Activated CD4-positive, alpha-beta T cell treated with anti-CD3 and anti-CD28 coated beads, Interleukin-2, amount 50 U/mL, for 4 hours (primary cell): ENCODE measurements at regions not wholly inside any gene's neighbourhood (a gene's known extent, or its start where the extent isn't known, plus 50 kb on each side); places are given as distances from the start of the nearest gene placed in this dataset.
"Not testable (repeated sequence)": the region's sequence is repeated elsewhere in the genome, so short reads cannot be mapped to it uniquely, and the experiment has no call there.

Source experiments
- DNase-seq, 2 experiments: peaks; one replicate each; pipeline ENCODE4 v3.0.0-alpha.2; 2020

GRCh38 chr22:48718818-48719500, 1108.7 kb downstream of the BRD1 start:
- DNase-seq: no peak

DNA sequence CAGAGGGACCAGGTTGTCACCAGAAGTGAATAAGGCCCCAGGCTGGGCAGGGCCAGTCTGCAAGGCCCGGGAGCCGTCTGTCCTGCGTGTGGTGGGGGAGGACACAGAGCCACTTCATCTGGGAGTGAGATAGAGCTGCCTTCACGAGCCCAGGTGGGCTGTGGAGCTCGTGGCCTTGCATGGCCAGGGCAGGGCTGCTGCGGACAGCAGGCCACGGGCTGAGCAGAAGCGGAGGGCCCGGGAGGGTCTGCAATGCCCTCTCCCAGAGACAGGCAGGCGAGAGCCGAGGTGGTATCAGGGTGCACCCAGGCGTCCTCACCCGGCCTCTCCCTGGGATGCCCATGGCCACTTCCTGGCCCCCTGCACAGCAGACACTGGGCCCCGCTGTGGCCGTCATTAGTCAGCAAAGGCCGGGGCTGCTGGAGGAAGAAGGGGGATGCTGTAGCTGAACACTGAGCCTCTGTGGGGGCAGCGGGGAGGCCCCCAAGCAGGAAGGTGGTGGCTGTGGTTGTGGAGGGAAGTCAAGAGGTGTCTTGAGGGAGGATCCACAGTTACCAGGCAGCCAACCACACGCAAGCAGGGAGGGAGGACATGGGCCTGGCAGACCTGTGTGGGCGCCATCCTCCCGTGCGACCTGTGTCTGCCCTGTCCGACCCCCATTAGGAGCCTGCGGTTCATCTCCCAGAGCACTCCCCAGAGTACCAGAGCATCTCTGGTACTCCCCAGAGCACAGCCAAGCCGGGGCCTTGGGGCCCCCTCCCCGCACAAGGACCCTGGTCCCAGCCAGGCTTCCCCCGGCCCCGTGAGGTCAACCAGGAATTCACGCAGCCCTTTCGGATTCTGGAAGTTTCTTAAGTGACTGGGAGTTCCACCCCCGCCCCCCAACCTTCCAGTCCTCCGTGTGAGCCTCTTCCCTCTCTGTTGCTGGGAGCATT, 1109.5 kb downstream of the BRD1 start:
- no peak for DNase-seq

DNA sequence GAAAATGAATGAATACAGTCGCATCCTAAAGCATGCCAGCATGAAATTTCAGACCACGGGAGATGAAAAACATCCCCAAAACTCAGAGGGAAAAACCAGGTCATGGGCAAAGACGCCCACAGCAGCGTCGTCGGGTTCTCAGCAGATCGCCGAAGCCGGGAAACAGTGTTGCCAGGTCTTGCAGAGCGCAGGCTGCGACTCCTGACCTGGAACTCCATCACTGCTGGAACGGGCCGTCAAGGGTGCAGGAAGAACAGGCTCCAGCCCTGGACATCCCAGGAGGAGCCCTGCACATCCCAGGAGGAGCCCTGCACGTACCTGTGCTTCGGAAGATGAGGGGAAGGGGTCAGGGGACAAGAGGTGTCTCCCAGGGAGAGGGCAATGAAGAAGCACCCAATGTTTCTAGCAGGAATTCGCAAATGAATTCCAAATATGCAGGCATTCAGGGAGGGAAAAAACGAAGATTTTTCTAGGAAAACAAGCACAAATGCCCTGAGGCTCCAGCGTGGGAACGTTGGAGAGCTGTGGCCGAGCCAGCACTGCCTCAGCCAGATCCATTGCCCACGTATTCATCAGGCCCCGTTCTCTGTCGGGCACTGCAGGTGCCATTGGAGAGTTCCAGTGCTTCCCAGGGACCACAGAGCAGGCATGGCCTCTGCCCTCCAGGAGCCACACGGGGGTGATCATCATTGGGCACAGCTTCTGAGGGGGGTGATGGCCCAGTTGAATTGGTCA, 1110.4 kb downstream of the BRD1 start:
- no peak for DNase-seq

GRCh38 chr22:48716154-48716553, 1111.5 kb downstream of the BRD1 start:
- DNase-seq: not testable (repeated sequence)

DNA sequence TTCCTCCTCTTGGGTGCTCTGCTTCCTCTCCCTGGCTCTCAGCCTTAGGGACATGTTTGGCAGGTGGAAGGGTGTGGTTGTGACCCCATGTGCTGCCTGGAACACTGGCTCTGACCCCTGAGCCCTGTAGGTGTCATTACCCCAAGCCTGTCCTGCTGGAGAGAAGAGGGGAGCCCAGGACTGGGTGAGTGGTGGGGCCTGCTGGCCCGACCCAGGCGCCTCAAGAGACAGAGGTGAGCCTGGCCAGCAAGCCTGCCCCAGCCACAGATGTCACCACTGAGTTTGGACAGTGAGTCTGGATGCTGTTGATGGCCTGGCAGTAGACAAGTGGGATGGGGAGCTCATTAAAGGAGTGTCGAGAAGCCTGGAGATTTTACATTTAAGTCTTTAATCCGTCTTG, 1112.2 kb downstream of the BRD1 start:
- DNase-seq: no peak

DNA sequence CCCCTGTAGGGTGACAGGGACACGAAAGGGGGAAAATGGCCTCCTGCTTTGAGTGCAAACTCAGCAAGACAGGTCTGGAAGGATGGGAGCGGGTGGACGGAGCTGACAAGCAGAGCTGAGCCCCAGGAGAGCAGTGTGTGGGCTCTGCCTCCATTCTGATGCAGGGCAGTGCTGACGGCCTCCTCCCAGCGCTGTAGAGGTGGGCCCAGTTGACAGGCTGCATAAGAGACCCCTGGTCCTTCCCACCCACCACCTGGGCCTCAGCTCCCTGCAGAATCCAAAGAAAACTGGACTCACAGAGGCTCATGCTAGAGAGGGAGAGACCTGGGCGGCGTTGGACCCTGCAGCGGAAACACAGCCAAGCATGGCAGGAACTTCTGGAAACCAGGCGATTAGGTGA, 1113.4 kb downstream of the BRD1 start:
- no peak for DNase-seq

GRCh38 chr22:48713272-48714205, 1114.1 kb downstream of the BRD1 start:
- no peak for DNase-seq

- no peak for DNase-seq
Observed at GRCh38 chr22:48712558-48713271, 1115.0 kb downstream of the BRD1 start.

- DNase-seq: no peak
Observed at GRCh38 chr22:48711669-48712068, 1116.0 kb downstream of the BRD1 start.

- no peak for DNase-seq
Observed at GRCh38 chr22:48711031-48711431, 1116.6 kb downstream of the BRD1 start.

DNA sequence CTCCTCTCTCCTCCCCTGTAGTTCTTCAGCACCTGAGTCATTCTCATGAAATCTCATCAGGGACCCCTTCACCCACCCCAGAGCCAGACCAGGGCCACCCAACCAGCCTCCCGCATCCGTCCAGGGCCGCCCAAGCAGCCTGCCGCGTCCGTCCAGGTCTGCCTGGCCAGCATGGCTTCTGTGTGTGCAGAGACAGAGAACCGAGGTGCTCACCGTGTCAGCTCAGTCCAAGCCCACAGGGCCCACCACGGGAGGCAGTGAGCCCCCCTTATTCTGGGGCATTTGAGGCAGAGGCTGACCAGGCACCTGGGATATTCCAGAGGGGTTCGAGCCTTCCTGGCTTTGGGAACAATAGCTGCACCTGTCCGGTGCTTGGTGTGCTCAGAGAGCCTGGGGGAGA, 1117.3 kb downstream of the BRD1 start:
- no peak for DNase-seq

- DNase-seq: no peak
Observed at GRCh38 chr22:48709976-48710375, 1117.7 kb downstream of the BRD1 start.

DNA sequence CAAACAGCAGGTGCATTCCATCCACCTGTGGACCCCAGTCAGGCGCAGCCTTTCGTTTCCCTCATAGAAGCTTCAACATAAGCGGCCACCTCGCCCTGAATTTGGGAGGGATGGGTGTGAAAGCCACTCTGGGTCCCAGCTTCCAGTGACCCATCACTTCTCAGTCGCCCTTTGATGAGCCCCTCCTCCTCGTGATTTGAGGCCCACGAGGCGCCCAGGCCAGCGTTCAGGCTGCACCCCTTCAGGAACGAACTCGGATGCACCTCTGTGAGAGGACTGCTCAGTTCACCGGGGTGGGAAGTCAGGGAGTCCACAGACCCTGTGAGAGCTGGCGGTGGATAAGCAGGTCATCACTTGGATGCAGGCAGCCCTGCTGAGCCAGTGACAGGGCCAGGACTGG, 1118.2 kb downstream of the BRD1 start:
- DNase-seq: no peak

GRCh38 chr22:48708558-48709245, 1119.0 kb downstream of the BRD1 start:
- no peak for DNase-seq

GRCh38 chr22:48707763-48708557, 1119.7 kb downstream of the BRD1 start:
- DNase-seq: no peak

DNA sequence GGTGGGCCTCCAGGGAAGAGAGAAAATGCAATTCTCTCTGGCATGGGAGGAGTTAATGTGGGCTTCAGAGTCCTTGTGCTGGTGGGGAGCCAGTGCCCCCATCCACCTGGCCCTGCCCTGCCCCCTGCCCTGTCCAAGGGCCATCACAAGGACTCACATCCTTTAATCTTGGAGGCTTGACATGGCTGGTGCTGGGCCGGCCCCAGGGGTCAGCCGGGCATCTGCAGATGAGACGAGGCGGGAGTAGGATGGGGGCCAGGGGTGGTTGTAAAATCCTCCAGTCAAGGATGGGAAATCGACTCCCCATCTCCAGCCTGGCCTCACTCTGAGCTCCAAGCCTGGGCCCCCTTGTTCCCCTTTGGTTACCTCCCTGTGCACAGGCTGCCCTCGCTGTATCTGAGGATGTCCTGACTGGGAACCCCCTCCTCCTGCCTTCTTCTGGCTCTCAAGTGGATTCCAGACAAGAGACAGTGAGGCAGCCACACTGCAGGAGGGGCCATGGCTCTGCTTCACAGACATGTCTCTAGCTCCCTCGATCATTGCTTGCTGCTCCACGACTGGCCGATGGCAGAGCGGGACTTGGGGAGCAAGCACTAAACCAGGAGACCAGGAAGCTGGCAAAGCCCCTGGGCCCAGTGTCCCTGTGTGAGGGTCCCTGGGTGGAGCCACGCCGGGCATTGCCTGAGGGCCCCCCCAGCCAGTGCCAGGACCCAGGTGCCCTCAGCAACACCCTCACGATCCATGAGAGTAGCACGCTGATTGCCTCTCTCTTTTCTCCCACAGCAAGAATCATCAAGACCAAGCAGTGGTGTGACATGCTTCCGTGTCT, 1120.5 kb downstream of the BRD1 start:
- DNase-seq: no peak

- DNase-seq: no peak
Observed at GRCh38 chr22:48705917-48706605, 1121.6 kb downstream of the BRD1 start.

- no peak for DNase-seq
Observed at GRCh38 chr22:48705159-48705916, 1122.3 kb downstream of the BRD1 start.
